C4-2B (cell line): ENCODE measurements at regions not wholly inside any gene's neighbourhood (a gene's known extent, or its start where the extent isn't known, plus 50 kb on each side); places are given as distances from the start of the nearest gene placed in this dataset.

Experiments used
- ZFX ChIP-seq: fragments of 450-650 bp; IDR thresholded peaks from 2 replicates; pipeline ENCODE4 v1.6.1; 2017
- TF ChIP-seq, protein P1 (sequence below): fragments of 450-650 bp; conservative IDR thresholded peaks from 2 replicates; pipeline ENCODE4 v1.5.1; 2017; ENCODE audit warnings: mild to moderate bottlenecking

DNA sequence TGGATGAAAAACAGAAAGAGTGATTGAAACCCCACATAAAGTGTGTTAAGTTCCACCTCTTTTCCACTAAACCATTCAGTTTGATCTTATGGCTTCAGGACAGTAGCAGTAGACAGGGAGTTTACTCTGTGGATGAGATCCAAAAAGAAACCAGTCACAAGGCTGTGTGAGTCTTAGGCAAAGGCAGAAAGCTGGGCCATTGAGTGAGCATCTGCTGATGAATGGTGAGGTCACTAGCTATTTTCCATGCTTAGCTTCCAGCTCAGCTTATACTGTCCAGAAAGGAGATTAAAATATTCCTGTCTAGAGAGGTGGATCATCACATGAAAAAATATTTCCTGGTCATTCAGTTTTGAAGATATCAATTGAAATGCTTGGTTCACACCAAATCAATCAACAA is 1643.9 kb downstream of the HACE1 start:
- TF ChIP-seq, protein P1, sequence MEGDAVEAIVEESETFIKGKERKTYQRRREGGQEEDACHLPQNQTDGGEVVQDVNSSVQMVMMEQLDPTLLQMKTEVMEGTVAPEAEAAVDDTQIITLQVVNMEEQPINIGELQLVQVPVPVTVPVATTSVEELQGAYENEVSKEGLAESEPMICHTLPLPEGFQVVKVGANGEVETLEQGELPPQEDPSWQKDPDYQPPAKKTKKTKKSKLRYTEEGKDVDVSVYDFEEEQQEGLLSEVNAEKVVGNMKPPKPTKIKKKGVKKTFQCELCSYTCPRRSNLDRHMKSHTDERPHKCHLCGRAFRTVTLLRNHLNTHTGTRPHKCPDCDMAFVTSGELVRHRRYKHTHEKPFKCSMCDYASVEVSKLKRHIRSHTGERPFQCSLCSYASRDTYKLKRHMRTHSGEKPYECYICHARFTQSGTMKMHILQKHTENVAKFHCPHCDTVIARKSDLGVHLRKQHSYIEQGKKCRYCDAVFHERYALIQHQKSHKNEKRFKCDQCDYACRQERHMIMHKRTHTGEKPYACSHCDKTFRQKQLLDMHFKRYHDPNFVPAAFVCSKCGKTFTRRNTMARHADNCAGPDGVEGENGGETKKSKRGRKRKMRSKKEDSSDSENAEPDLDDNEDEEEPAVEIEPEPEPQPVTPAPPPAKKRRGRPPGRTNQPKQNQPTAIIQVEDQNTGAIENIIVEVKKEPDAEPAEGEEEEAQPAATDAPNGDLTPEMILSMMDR = no peak
- TF ChIP-seq ZFX = no peak
